IMR-90 (cell line): ENCODE measurements at regions not wholly inside any gene's neighbourhood (a gene's known extent, or its start where the extent isn't known, plus 50 kb on each side); places are given as distances from the start of the nearest gene placed in this dataset.
A peak's percentile ranks its signal among the peaks of the same experiment; 100 is the strongest.

ENCODE experiments used
- ATAC-seq: fragments of 200-7000 bp; cut with Tn5 transposase; 2 replicates; pipeline ENCODE4 v1.9.1; 2020; ENCODE audit warnings: low read depth, mild to moderate bottlenecking, moderate library complexity
- BruUV-seq: library from RNA; stranded (reverse); fragments of 400-500 nt; replicated peaks from 2 replicates; lab custom pipeline; 2021; lab: Mats Ljungman, UMichigan
- CTCF ChIA-PET: fragments of 300-600 bp; formaldehyde crosslinking; extraction: SDS; loops from one replicate; lab custom pipeline; 2021; ENCODE audit warnings: antibody characterized with exemption; lab: Yijun Ruan, JAX
- POLR2A ChIA-PET: fragments of 300-600 bp; sonication (Branson Sonifier 250); formaldehyde crosslinking; loops from one replicate; lab custom pipeline; 2022; ENCODE audit warnings: antibody characterized with exemption; ENCODE audit not compliant: unreplicated experiment; lab: Charles Lee
- DNase-seq: peaks from one replicate; pipeline ENCODE4 v3.0.0; 2013
- H2AFZ ChIP-seq: replicated peaks from 2 replicates; pipeline ENCODE3; 2013; ENCODE audit warnings: low read length, mild to moderate bottlenecking; ENCODE audit not compliant: poor library complexity
- H2AK5ac ChIP-seq: 2 replicates; pipeline ENCODE4 v1.6.1; 2013; ENCODE audit warnings: low read depth, low read length, inconsistent platforms
- H2AK9ac ChIP-seq: replicated peaks from 2 replicates; pipeline ENCODE3; 2013; ENCODE audit warnings: mild to moderate bottlenecking, low read depth, low read length, moderate library complexity; ENCODE audit not compliant: poor library complexity
- H2BK120ac ChIP-seq: 2 replicates; pipeline ENCODE4 v1.6.1; 2013; ENCODE audit warnings: low read depth, low read length, inconsistent platforms
- H2BK15ac ChIP-seq: 3 replicates; pipeline ENCODE4 v1.6.1; 2013; ENCODE audit warnings: low read depth, low read length, inconsistent platforms
- H2BK20ac ChIP-seq: 2 replicates; pipeline ENCODE4 v1.6.1; 2013; ENCODE audit warnings: low read depth, mild to moderate bottlenecking, inconsistent platforms, low read length, moderate library complexity
- H2BK5ac ChIP-seq: 2 replicates; pipeline ENCODE4 v1.6.1; 2013; ENCODE audit warnings: mild to moderate bottlenecking, low read depth, low read length, inconsistent platforms; ENCODE audit not compliant: poor library complexity, severe bottlenecking
- H3K14ac ChIP-seq: replicated peaks from 2 replicates; pipeline ENCODE4 v1.6.1; 2013; ENCODE audit warnings: low read depth, low read length, inconsistent platforms
- H3K18ac ChIP-seq: 2 replicates; pipeline ENCODE4 v1.6.1; 2013; ENCODE audit warnings: low read depth, low read length, control low read depth
- H3K23ac ChIP-seq: 2 replicates; pipeline ENCODE4 v1.6.1; 2013; ENCODE audit warnings: low read depth, low read length, inconsistent platforms
- H3K27ac ChIP-seq: 2 replicates; pipeline ENCODE4 v1.5.1; 2013; ENCODE audit warnings: mild to moderate bottlenecking, control low read depth, low read length; ENCODE audit not compliant: insufficient read depth
- H3K27me3 ChIP-seq: 2 replicates; pipeline ENCODE4 v1.6.1; 2013; ENCODE audit warnings: low read length; ENCODE audit not compliant: control insufficient read depth, insufficient read depth
- H3K36me3 ChIP-seq: 2 replicates; pipeline ENCODE4 v1.6.1; 2013; ENCODE audit warnings: low read length, mixed read lengths; ENCODE audit not compliant: control insufficient read depth, insufficient read depth
- H3K4ac ChIP-seq: 2 replicates; pipeline ENCODE4 v1.6.1; 2013; ENCODE audit warnings: low read depth, low read length, inconsistent platforms
- H3K4me1 ChIP-seq: 2 replicates; pipeline ENCODE4 v1.6.1; 2013; ENCODE audit warnings: low read length, mixed read lengths; ENCODE audit not compliant: control insufficient read depth, insufficient read depth
- H3K4me2 ChIP-seq: 2 replicates; pipeline ENCODE4 v1.6.1; 2013; ENCODE audit warnings: low read depth, mild to moderate bottlenecking, control low read depth, low read length, moderate library complexity
- H3K4me3 ChIP-seq: 2 replicates; pipeline ENCODE4 v1.5.1; 2013; ENCODE audit warnings: low read depth, mild to moderate bottlenecking, control low read depth, low read length, moderate library complexity; ENCODE audit not compliant: insufficient read depth
- H3K56ac ChIP-seq: 2 replicates; pipeline ENCODE4 v1.6.1; 2013; ENCODE audit warnings: low read length, inconsistent platforms; ENCODE audit not compliant: insufficient read depth; ENCODE audit errors: extremely low read depth
- H3K79me1 ChIP-seq, 2 experiments: 2 replicates each; pipeline ENCODE4 v1.6.1; 2013; ENCODE audit warnings: low read length in 2 of 2, inconsistent platforms in 1 of 2, low read depth in 1 of 2
- H3K9ac ChIP-seq: 2 replicates; pipeline ENCODE4 v1.6.1; 2013; ENCODE audit warnings: low read depth, low read length, control low read depth
- H3K9me1 ChIP-seq: 2 replicates; pipeline ENCODE4 v1.6.1; 2013; ENCODE audit warnings: low read length, inconsistent platforms; ENCODE audit not compliant: insufficient read depth
- H3K9me3 ChIP-seq: 2 replicates; pipeline ENCODE4 v1.6.1; 2013; ENCODE audit warnings: low read length; ENCODE audit not compliant: control insufficient read depth, insufficient read depth
- H4K20me1 ChIP-seq: 2 replicates; pipeline ENCODE4 v1.6.1; 2013; ENCODE audit warnings: low read length, inconsistent platforms; ENCODE audit not compliant: insufficient read depth
- H4K5ac ChIP-seq: 2 replicates; pipeline ENCODE4 v1.6.1; 2013; ENCODE audit warnings: mild to moderate bottlenecking, low read depth, low read length, control low read depth
- H4K8ac ChIP-seq, 2 experiments: 2 replicates each; pipeline ENCODE4 v1.6.1; 2013; ENCODE audit warnings: low read depth in 2 of 2, low read length in 2 of 2, control low read depth in 1 of 2, inconsistent platforms in 1 of 2
- H4K91ac ChIP-seq: 2 replicates; pipeline ENCODE4 v1.6.1; 2013; ENCODE audit warnings: low read depth, low read length, inconsistent platforms; ENCODE audit not compliant: insufficient read depth
- CEBPB ChIP-seq: IDR thresholded peaks from 2 replicates; pipeline ENCODE4 v1.6.1; 2012; ENCODE audit warnings: low read depth, low read length, improper control_type of control experiment
- SMC3 ChIP-seq: fragments of 150-350 bp; IDR thresholded peaks from 2 replicates; pipeline ENCODE4 v1.6.1; 2016; ENCODE audit warnings: low read depth, mild to moderate bottlenecking, antibody characterized with exemption, low read length, moderate library complexity
- WGBS, 2 experiments: methylation state at CpG; one replicate each; pipeline versions ENCODE4 v1.1.5 to v1.1.7; 2013; ENCODE audit warnings: missing lambda C conversion rate in 2 of 2; ENCODE audit not compliant: insufficient read length in 1 of 2; ENCODE audit errors: extremely low coverage in 2 of 2; 5-methylcytosine and 5-hydroxymethylcytosine counted together
- dilution Hi-C: fragments of 300-500 bp; cut with HindIII; formaldehyde crosslinking; loops from one replicate; pipeline ENCODE4 v1.14.3; 2018; ENCODE audit warnings: low sequenced_read_pairs; ENCODE audit not compliant: unreplicated experiment
- in situ Hi-C: fragments of 300-500 bp; cut with MboI; formaldehyde crosslinking; loops from 3 replicates; pipeline ENCODE4 v1.14.3; 2019; ENCODE audit warnings: low sequenced_read_pairs, inconsistent platforms, mixed read lengths
- intact Hi-C: fragments of 100-400 bp; cut with micrococcal nuclease; formaldehyde crosslinking; loops from 2 replicates; pipeline ENCODE4 v1.10.0; 2022

DNA sequence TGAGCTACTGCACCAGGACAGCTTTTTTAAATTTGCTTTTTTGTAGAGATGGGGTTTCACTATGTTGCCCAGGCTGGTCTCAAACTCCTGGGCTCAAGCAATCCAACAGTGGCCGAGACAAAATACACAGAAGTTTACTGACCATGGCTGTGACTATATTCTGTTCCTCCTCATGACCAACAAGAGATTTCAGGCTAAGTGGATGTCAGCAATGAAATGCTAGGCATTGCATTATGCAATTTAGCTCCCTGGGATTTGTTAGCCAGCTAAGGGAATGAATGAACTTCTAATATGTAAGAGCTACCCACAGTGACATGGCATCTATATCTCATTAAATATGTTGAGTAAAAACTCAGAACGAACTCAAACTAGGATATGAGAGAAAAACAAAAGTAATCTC lies 81.9 kb upstream of the MBOAT2 start:
- Histone ChIP-seq H3K27ac (no peak overlapping the region), H3K36me3 (no peaks in the 10 kb centered on the region), H3K14ac (no peak overlapping the region), H3K23ac (0 out of 2 replicates have a peak overlapping the region, but pooled peaks have one; percentile 10), H2BK120ac (peak overlapping the region; percentile 35), H4K5ac (no peak overlapping the region), H3K56ac (no peak overlapping the region), H4K91ac (peak overlapping the region; percentile 28; the same call in 1 of the 2 replicates), H3K9ac (no peak overlapping the region), H2AK9ac (no peak overlapping the region), H2BK5ac (peak overlapping the region; percentile 10), H3K9me3 (peaks cover 3% of the 10 kb centered on the region), H2AFZ (no peak overlapping the region), H3K4me1 (peaks cover 9% of the 10 kb centered on the region), H3K18ac (peak overlapping the region; percentile 20; the same call in 1 of the 2 replicates), H3K9me1 (peaks cover 5% of the 10 kb centered on the region; the same call in 1 of the 2 replicates), H2BK20ac (peak overlapping the region; percentile 21; the same call in 1 of the 2 replicates), H3K79me1 (no peaks in the 10 kb centered on the region), H3K27me3 (no peaks in the 10 kb centered on the region), H4K8ac (no peak overlapping the region), H3K4ac (no peak overlapping the region), H2BK15ac (0 out of 3 replicates have a peak overlapping the region, but pooled peaks have one; percentile 24), H4K20me1 (no peaks in the 10 kb centered on the region), H3K4me3 (no peak overlapping the region), H2AK5ac (no peak overlapping the region), H3K4me2 (no peak overlapping the region)
- CTCF ChIA-PET: no interaction called here
- TF ChIP-seq SMC3 (no peak), CEBPB (0 out of 2 replicates have a peak, but pooled peaks have one; percentile 3)
- no TSS peak for BruUV-seq
- ATAC-seq (no peak), DNase-seq (no peak)
- dilution Hi-C loops: no loop called here
- POLR2A ChIA-PET: no interaction called here
- intact Hi-C loops: no loop called here
- in situ Hi-C loops: no loop called here
- WGBS, 2 experiments: 100% methylated on average over 1 of the region's 2 CpGs; no CpG with 5 or more reads in 1 of the 2 experiments
